Parathyroid adenoma (tissue), 2 donors: ENCODE measurements at regions not wholly inside any gene's neighbourhood (a gene's known extent, or its start where the extent isn't known, plus 50 kb on each side); places are given as distances from the start of the nearest gene placed in this dataset.

ENCODE experiments used
- H2AFZ ChIP-seq: fragments of 300-600 bp; sonication (generic); one replicate; pipeline ENCODE4 v1.7.0; 2017; ENCODE audit warnings: antibody characterized with exemption, mild to moderate bottlenecking
- H3K27ac ChIP-seq: fragments of 300-600 bp; sonication (generic); one replicate; pipeline ENCODE4 v1.7.0; 2017
- H3K27me3 ChIP-seq: fragments of 300-600 bp; sonication (generic); one replicate; pipeline ENCODE4 v1.7.0; 2017; ENCODE audit warnings: low read length; ENCODE audit not compliant: control insufficient read depth, insufficient read depth
- H3K36me3 ChIP-seq: fragments of 300-600 bp; sonication (generic); one replicate; pipeline ENCODE4 v1.7.0; 2017; ENCODE audit warnings: low read length; ENCODE audit not compliant: control insufficient read depth, insufficient read depth
- H3K4me1 ChIP-seq: fragments of 300-600 bp; sonication (generic); one replicate; pipeline ENCODE4 v1.7.0; 2017; ENCODE audit warnings: control low read depth
- H3K4me2 ChIP-seq: fragments of 300-600 bp; sonication (generic); one replicate; pipeline ENCODE4 v1.7.0; 2017; ENCODE audit warnings: low read length
- H3K4me3 ChIP-seq: fragments of 300-600 bp; sonication (generic); one replicate; pipeline ENCODE4 v1.7.0; 2017; ENCODE audit warnings: low read depth, low read length
- H3K79me2 ChIP-seq: fragments of 300-600 bp; sonication (generic); one replicate; pipeline ENCODE4 v1.7.0; 2017; ENCODE audit warnings: control low read depth
- H3K9ac ChIP-seq: fragments of 300-600 bp; sonication (generic); one replicate; pipeline ENCODE4 v1.7.0; 2017; ENCODE audit warnings: mild to moderate bottlenecking
- H3K9me3 ChIP-seq: fragments of 300-600 bp; sonication (generic); one replicate; pipeline ENCODE4 v1.7.0; 2017; ENCODE audit warnings: low read length; ENCODE audit not compliant: control insufficient read depth
- CTCF ChIP-seq: fragments of 300-600 bp; sonication (generic); IDR thresholded peaks from one replicate; pipeline ENCODE4 v1.7.0; 2017; ENCODE audit warnings: antibody characterized with exemption, mild to moderate bottlenecking
- donor health status: primary hyperparathyroidism.

- Histone ChIP-seq H3K9me3 (no peaks in the 10 kb centered on the region), H3K27ac (no peak overlapping the region), H3K4me1 (no peaks in the 10 kb centered on the region), H3K79me2 (no peaks in the 10 kb centered on the region), H3K36me3 (no peaks in the 10 kb centered on the region), H3K27me3 (no peaks in the 10 kb centered on the region), H3K4me3 (no peak overlapping the region), H3K4me2 (no peak overlapping the region), H3K9ac (no peak overlapping the region), H2AFZ (no peak overlapping the region)
- no peak for TF ChIP-seq CTCF
These were observed 437.1 kb downstream of the ZEB2 start for GRCh38 chr2:144082777-144083176.

GRCh38 chr2:144082327-144082726, 437.6 kb downstream of the ZEB2 start:
- Histone ChIP-seq H3K4me1 (no peaks in the 10 kb centered on the region), H3K4me2 (no peak overlapping the region), H3K36me3 (no peaks in the 10 kb centered on the region), H3K9ac (no peak overlapping the region), H2AFZ (no peak overlapping the region), H3K27me3 (no peaks in the 10 kb centered on the region), H3K9me3 (no peaks in the 10 kb centered on the region), H3K27ac (no peak overlapping the region), H3K79me2 (no peaks in the 10 kb centered on the region), H3K4me3 (no peak overlapping the region)
- no peak for TF ChIP-seq CTCF

GRCh38 chr2:144081272-144081671, 438.6 kb downstream of the ZEB2 start:
- no peaks in the 10 kb centered on the region for H3K36me3 ChIP-seq
- H2AFZ ChIP-seq, result no peak overlapping the region
- H3K27me3 ChIP-seq, result no peaks in the 10 kb centered on the region
- no peak overlapping the region for H3K4me2 ChIP-seq
- H3K9me3 ChIP-seq, result no peaks in the 10 kb centered on the region
- no peaks in the 10 kb centered on the region for H3K79me2 ChIP-seq
- no peak for TF ChIP-seq CTCF
- H3K9ac ChIP-seq, result no peak overlapping the region
- no peak overlapping the region for H3K27ac ChIP-seq
- no peaks in the 10 kb centered on the region for H3K4me1 ChIP-seq
- no peak overlapping the region for H3K4me3 ChIP-seq

GRCh38 chr2:144079803-144080202, 440.1 kb downstream of the ZEB2 start:
- Histone ChIP-seq H3K9ac (no peak overlapping the region), H3K27me3 (no peaks in the 10 kb centered on the region), H2AFZ (no peak overlapping the region), H3K79me2 (no peaks in the 10 kb centered on the region), H3K4me3 (no peak overlapping the region), H3K4me2 (no peak overlapping the region), H3K36me3 (no peaks in the 10 kb centered on the region), H3K27ac (no peak overlapping the region), H3K9me3 (no peaks in the 10 kb centered on the region), H3K4me1 (no peaks in the 10 kb centered on the region)
- no peak for TF ChIP-seq CTCF

GRCh38 chr2:144078802-144079724, 440.9 kb downstream of the ZEB2 start:
- H3K4me1 ChIP-seq, result no peaks in the 10 kb centered on the region
- no peak for TF ChIP-seq CTCF
- H3K9ac ChIP-seq, result no peak overlapping the region
- H3K9me3 ChIP-seq, result no peaks in the 10 kb centered on the region
- H3K27ac ChIP-seq, result no peak overlapping the region
- H2AFZ ChIP-seq, result no peak overlapping the region
- H3K4me2 ChIP-seq, result no peak overlapping the region
- H3K36me3 ChIP-seq, result no peaks in the 10 kb centered on the region
- no peak overlapping the region for H3K4me3 ChIP-seq
- no peaks in the 10 kb centered on the region for H3K27me3 ChIP-seq
- H3K79me2 ChIP-seq, result no peaks in the 10 kb centered on the region
